HG03432 (cell line): ENCODE measurements at regions not wholly inside any gene's neighbourhood (a gene's known extent, or its start where the extent isn't known, plus 50 kb on each side); places are given as distances from the start of the nearest gene placed in this dataset.

Source experiments
- ATAC-seq: cut with Tn5 transposase; IDR thresholded peaks from one replicate; pipeline ENCODE4 v1.9.1; 2021; ENCODE audit warnings: mild to moderate bottlenecking, moderate library complexity; ENCODE audit not compliant: unreplicated experiment

- ATAC-seq = no peak
These were observed 347.5 kb downstream of the PRL start for GRCh38 chr6:21949211-21949801.

- ATAC-seq = no peak
These were observed 344.5 kb downstream of the PRL start for GRCh38 chr6:21952367-21952766.

GRCh38 chr6:21953831-21954801, 342.7 kb downstream of the PRL start:
- ATAC-seq = peak; percentile 70

- ATAC-seq = no peak
These were observed 341.7 kb downstream of the PRL start for GRCh38 chr6:21955053-21955595.

- no peak for ATAC-seq
These were observed 340.9 kb downstream of the PRL start for GRCh38 chr6:21955951-21956350.

GRCh38 chr6:21958428-21958827, 338.4 kb downstream of the PRL start:
- ATAC-seq = no peak

GRCh38 chr6:21961226-21961625, 335.6 kb downstream of the PRL start:
- ATAC-seq = no peak

GRCh38 chr6:21965016-21965415, 331.8 kb downstream of the PRL start:
- ATAC-seq = no peak

- ATAC-seq = no peak
These were observed 330.8 kb downstream of the PRL start for GRCh38 chr6:21965953-21966539.

GRCh38 chr6:21967056-21967974, 329.5 kb downstream of the PRL start:
- no peak for ATAC-seq

- ATAC-seq = no peak
These were observed 328.4 kb downstream of the PRL start for GRCh38 chr6:21968411-21968810.

- no peak for ATAC-seq
These were observed 327.6 kb downstream of the PRL start for GRCh38 chr6:21969192-21969591.

- ATAC-seq = no peak
These were observed 326.1 kb downstream of the PRL start for GRCh38 chr6:21970569-21971300.

GRCh38 chr6:21971541-21971940, 325.3 kb downstream of the PRL start:
- no peak for ATAC-seq

- no peak for ATAC-seq
These were observed 324.3 kb downstream of the PRL start for GRCh38 chr6:21972516-21972915.

GRCh38 chr6:21977346-21977745, 319.5 kb downstream of the PRL start:
- ATAC-seq = no peak

GRCh38 chr6:21981235-21981833, 315.5 kb downstream of the PRL start:
- ATAC-seq = no peak

GRCh38 chr6:21984135-21984534, 312.7 kb downstream of the PRL start:
- ATAC-seq = no peak

GRCh38 chr6:21984561-21984960, 312.3 kb downstream of the PRL start:
- no peak for ATAC-seq
